ENCODE measurements at regions not wholly inside any gene's neighbourhood (a gene's known extent, or its start where the extent isn't known, plus 50 kb on each side); places are given as distances from the start of the nearest gene placed in this dataset.

DNA sequence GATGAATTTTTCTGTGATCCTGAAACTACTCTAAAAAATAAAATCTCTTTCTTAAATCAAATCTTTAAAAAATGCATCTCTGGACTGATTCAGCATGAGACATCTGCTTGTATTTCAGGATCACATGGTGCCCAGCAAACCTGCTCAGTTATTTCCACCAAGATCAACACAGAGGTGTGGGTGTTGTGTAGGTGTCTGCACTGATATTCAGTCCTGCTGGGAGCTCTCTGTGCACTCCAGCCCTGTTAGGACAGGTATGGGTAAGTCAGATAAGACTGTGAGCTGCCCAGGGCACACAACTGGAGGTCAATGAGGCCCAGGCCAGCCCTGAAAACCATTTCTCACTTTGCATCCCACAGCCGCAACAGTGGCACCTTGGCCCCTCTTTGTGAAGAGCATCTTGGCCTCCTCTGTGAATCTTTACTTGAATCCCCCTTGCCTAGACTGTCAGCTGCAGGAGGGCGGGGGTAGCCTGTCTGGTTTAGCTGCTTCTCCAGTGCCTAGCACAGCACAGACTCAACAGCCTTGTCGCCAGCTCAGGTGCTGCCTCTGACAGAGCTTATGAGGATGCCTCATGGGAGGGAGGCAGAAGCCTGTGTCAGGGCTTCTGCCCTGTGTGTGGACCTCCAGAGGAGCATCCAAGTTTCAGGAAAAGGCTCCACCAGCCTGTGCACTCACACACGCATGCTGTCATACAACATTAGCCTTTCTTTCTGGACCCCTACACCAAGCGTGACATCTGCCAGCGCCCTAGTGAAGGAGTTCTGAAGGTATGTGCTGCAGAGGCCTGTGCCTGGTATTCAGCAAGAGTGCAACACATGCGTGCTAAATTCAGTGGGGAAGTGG lies 187.6 kb upstream of the CST7 start:
- 0% methylated on average over 6 of the region's 7 CpGs for WGBS (ENCODE audit: insufficient coverage, low coverage, missing lambda C conversion rate)
- no peaks in the 10 kb centered on the region for H3K9me1 ChIP-seq (ENCODE audit: control insufficient read depth, insufficient read depth, low read length)
- intact Hi-C loops (cut with micrococcal nuclease) (no loop called here), in situ Hi-C loops (cut with MboI) (no loop called here)
- no peaks in the 10 kb centered on the region for H4K20me1 ChIP-seq (replicated peaks; ENCODE audit: control insufficient read depth, insufficient read depth, low read length)
- no TSS peak for BruUV-seq (replicated peaks)
- no peak for ATAC-seq
- ChIA-PET CTCF (ENCODE audit: low intra/inter-chr PET ratio) (no interaction called here), POLR2A (no interaction called here)
- FAIRE-seq: no peak
- H3K4me2 ChIP-seq (ENCODE audit: insufficient read depth, low read length): no peak overlapping the region
- no peak overlapping the region for H2AFZ ChIP-seq (ENCODE audit: low read depth, low read length)
- H3K27ac ChIP-seq (ENCODE audit: extremely low read depth, low read depth, low read length): no peak overlapping the region
- H3K9ac ChIP-seq (ENCODE audit: insufficient read depth in 1 of 2, low read depth in 2 of 2, low read length in 2 of 2): no peak overlapping the region
- DNase-seq (ENCODE audit: extremely low read depth in 1 of 4, low spot score in 3 of 4): no peak
- no peaks in the 10 kb centered on the region for H3K36me3 ChIP-seq (ENCODE audit: control insufficient read depth, insufficient read depth, low read length)
- no peak overlapping the region for H3K4me3 ChIP-seq
- TF ChIP-seq HMBOX1 (IDR thresholded peaks at IDR 0.05): no peak
- TF ChIP-seq ARHGAP35 (IDR thresholded peaks at IDR 0.05; ENCODE audit: partially characterized antibody): no peak
- TF ChIP-seq, protein P1, sequence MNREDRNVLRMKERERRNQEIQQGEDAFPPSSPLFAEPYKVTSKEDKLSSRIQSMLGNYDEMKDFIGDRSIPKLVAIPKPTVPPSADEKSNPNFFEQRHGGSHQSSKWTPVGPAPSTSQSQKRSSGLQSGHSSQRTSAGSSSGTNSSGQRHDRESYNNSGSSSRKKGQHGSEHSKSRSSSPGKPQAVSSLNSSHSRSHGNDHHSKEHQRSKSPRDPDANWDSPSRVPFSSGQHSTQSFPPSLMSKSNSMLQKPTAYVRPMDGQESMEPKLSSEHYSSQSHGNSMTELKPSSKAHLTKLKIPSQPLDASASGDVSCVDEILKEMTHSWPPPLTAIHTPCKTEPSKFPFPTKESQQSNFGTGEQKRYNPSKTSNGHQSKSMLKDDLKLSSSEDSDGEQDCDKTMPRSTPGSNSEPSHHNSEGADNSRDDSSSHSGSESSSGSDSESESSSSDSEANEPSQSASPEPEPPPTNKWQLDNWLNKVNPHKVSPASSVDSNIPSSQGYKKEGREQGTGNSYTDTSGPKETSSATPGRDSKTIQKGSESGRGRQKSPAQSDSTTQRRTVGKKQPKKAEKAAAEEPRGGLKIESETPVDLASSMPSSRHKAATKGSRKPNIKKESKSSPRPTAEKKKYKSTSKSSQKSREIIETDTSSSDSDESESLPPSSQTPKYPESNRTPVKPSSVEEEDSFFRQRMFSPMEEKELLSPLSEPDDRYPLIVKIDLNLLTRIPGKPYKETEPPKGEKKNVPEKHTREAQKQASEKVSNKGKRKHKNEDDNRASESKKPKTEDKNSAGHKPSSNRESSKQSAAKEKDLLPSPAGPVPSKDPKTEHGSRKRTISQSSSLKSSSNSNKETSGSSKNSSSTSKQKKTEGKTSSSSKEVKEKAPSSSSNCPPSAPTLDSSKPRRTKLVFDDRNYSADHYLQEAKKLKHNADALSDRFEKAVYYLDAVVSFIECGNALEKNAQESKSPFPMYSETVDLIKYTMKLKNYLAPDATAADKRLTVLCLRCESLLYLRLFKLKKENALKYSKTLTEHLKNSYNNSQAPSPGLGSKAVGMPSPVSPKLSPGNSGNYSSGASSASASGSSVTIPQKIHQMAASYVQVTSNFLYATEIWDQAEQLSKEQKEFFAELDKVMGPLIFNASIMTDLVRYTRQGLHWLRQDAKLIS (CRISPR knock-in tag; IDR thresholded peaks at IDR 0.05): no peak
- no peak for TF ChIP-seq RAD21 (CRISPR knock-in tag; conservative IDR thresholded peaks at IDR 0.05 in 1 of 2, IDR thresholded peaks at IDR 0.05 in 1 of 2)
- no peak for TF ChIP-seq CREB5 (CRISPR knock-in tag; IDR thresholded peaks at IDR 0.05)
- no peak for TF ChIP-seq EWSR1 (IDR thresholded peaks at IDR 0.05; ENCODE audit: borderline replicate concordance, low read depth, partially characterized antibody)
- no peak for TF ChIP-seq NUFIP1 (IDR thresholded peaks at IDR 0.05; ENCODE audit: partially characterized antibody)
- TF ChIP-seq ZFP1 (CRISPR knock-in tag; IDR thresholded peaks at IDR 0.05): no peak
- no peaks in the 10 kb centered on the region for H3K79me2 ChIP-seq (ENCODE audit: control insufficient read depth, insufficient read depth, low read length)
- H3K9me3 ChIP-seq (replicated peaks; ENCODE audit: control insufficient read depth, insufficient read depth, low read depth, low read length): no peaks in the 10 kb centered on the region
- H3K4me1 ChIP-seq (replicated peaks in 1 of 2; ENCODE audit: control insufficient read depth in 2 of 2, insufficient read depth in 2 of 2, low read length in 2 of 2): no peaks in the 10 kb centered on the region
- H3K27me3 ChIP-seq (ENCODE audit: control insufficient read depth in 2 of 2, insufficient read depth in 2 of 2, low read length in 2 of 2): no peaks in the 10 kb centered on the region; a peak in 1 of 5 replicates
